ENCODE measurements at regions not wholly inside any gene's neighbourhood (a gene's known extent, or its start where the extent isn't known, plus 50 kb on each side); places are given as distances from the start of the nearest gene placed in this dataset.

DNA sequence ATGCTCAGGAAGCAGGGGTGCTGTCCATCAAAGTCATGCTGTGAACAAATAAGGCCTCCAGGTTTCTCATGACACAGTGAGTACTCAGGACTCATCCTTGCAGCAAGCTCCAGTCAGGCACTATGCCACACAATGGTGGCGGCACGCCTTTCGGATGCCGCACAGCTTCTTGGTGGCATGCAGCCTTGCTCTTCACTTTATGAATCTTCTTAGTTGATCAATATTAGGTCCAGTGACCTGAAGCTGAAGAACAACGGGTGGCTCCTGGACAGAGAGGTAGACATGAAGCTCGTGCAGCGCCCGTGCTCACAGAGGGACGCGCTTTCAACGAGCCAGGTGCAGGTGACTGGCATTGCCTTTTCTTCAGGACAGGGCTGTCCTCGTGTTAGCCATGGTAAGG lies 653.0 kb upstream of the MGMT start:
- TF ChIP-seq, protein P1, sequence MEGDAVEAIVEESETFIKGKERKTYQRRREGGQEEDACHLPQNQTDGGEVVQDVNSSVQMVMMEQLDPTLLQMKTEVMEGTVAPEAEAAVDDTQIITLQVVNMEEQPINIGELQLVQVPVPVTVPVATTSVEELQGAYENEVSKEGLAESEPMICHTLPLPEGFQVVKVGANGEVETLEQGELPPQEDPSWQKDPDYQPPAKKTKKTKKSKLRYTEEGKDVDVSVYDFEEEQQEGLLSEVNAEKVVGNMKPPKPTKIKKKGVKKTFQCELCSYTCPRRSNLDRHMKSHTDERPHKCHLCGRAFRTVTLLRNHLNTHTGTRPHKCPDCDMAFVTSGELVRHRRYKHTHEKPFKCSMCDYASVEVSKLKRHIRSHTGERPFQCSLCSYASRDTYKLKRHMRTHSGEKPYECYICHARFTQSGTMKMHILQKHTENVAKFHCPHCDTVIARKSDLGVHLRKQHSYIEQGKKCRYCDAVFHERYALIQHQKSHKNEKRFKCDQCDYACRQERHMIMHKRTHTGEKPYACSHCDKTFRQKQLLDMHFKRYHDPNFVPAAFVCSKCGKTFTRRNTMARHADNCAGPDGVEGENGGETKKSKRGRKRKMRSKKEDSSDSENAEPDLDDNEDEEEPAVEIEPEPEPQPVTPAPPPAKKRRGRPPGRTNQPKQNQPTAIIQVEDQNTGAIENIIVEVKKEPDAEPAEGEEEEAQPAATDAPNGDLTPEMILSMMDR (IDR thresholded peaks at IDR 0.05; ENCODE audit: insufficient read depth, low read length, severe bottlenecking): no peak
- Histone ChIP-seq H3K4me3 (ENCODE audit: low read depth, low read length) (no peak overlapping the region), H3K27me3 (ENCODE audit: control insufficient read depth, insufficient read depth, low read length) (no peaks in the 10 kb centered on the region), H3K36me3 (ENCODE audit: control insufficient read depth, insufficient read depth, low read length) (no peaks in the 10 kb centered on the region)
- no peak for FAIRE-seq
- DNase-seq (ENCODE audit: low read depth): no peak

GRCh38 chr10:128814782-128815181 lies 652.3 kb upstream of the MGMT start:
- H3K27me3 ChIP-seq (ENCODE audit: control insufficient read depth, insufficient read depth, low read length): no peaks in the 10 kb centered on the region
- no peak for FAIRE-seq
- DNase-seq (ENCODE audit: low read depth): no peak

GRCh38 chr10:128816726-128817125 lies 650.3 kb upstream of the MGMT start:
- no peaks in the 10 kb centered on the region for H3K36me3 ChIP-seq (ENCODE audit: control insufficient read depth, insufficient read depth, low read length)
- no peak for DNase-seq (ENCODE audit: low read depth)
- no peaks in the 10 kb centered on the region for H3K27me3 ChIP-seq (ENCODE audit: control insufficient read depth, insufficient read depth, low read length)
- TF ChIP-seq, protein P1 (IDR thresholded peaks at IDR 0.05; ENCODE audit: insufficient read depth, low read length, severe bottlenecking): no peak
- FAIRE-seq: no peak
- H3K4me3 ChIP-seq (ENCODE audit: low read depth, low read length): no peak overlapping the region

More at GRCh38 chr10:128814782-128815181, 652.3 kb upstream of the MGMT start:
- no peak overlapping the region for H3K4me3 ChIP-seq (ENCODE audit: low read depth, low read length)
- no peaks in the 10 kb centered on the region for H3K36me3 ChIP-seq (ENCODE audit: control insufficient read depth, insufficient read depth, low read length)
- TF ChIP-seq, protein P1 (IDR thresholded peaks at IDR 0.05; ENCODE audit: insufficient read depth, low read length, severe bottlenecking): no peak

DNA sequence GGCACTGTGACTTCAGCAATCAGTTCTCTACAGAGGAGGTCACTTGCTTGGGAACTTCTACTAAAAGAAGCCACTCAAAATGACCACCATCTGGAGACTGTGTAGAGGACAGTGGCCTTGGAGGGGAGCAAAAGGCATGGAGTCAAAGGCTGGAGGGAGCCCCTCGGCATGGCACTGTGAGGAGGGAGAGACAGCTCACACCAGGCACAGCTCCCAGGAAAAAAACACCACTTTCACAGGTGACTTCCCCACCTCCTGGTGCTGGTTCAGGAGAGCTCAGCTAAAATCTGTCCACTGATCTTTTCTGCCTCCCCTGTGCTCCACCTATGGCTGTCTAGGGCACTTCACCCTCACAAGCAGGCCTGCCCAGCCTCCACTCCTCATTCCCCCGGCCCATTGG lies 649.4 kb upstream of the MGMT start:
- Histone ChIP-seq H3K4me3 (ENCODE audit: low read depth, low read length) (no peak overlapping the region), H3K27me3 (ENCODE audit: control insufficient read depth, insufficient read depth, low read length) (no peaks in the 10 kb centered on the region), H3K36me3 (ENCODE audit: control insufficient read depth, insufficient read depth, low read length) (no peaks in the 10 kb centered on the region)
- DNase-seq (ENCODE audit: low read depth) (no peak), FAIRE-seq (no peak)
- TF ChIP-seq, protein P1 (IDR thresholded peaks at IDR 0.05; ENCODE audit: insufficient read depth, low read length, severe bottlenecking): no peak

DNA sequence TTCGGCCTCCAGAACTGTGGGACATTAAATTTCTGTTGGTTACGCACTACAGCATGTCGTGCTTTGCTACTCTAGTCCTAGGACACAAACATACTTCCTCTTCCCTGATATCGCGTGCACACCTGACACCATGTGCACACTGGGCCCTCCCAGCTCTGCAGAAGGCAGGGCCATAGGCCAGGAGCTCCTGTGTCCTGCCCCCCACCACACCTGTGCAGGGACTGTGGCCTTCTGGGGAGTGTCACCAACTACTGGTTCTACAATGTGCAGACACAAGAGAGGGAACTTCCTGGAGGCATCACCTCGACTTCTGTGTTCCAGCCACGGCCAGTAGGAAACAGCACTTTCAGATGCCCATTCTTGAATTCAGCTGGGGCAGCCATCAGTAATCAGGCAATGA lies 646.4 kb upstream of the MGMT start:
- DNase-seq (ENCODE audit: low read depth) (no peak), FAIRE-seq (no peak)
- TF ChIP-seq, protein P1 (IDR thresholded peaks at IDR 0.05; ENCODE audit: insufficient read depth, low read length, severe bottlenecking): no peak
- Histone ChIP-seq H3K27me3 (ENCODE audit: control insufficient read depth, insufficient read depth, low read length) (no peaks in the 10 kb centered on the region), H3K36me3 (ENCODE audit: control insufficient read depth, insufficient read depth, low read length) (no peaks in the 10 kb centered on the region), H3K4me3 (ENCODE audit: low read depth, low read length) (no peak overlapping the region)

DNA sequence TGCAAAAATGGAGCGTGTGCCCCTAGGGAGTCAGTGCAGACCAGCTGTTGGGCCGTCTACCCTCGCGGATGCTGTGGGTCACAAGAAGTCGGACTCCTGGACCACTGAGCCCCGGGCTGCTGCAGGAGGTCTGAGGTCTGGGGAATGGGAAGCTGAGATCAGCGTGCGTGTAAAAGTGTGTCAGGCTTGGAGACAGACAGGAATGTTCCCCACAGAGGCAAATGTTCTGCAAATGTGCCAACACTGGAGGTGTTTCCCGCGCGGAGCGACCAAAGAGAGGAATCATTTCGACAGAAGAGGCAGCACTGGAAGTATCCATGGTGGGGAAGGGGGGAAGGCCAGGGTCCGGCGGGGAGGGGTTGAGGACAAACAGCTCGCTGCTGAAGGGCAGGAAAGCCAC lies 643.8 kb upstream of the MGMT start:
- Histone ChIP-seq H3K4me3 (ENCODE audit: low read depth, low read length) (no peak overlapping the region), H3K36me3 (ENCODE audit: control insufficient read depth, insufficient read depth, low read length) (no peaks in the 10 kb centered on the region), H3K27me3 (ENCODE audit: control insufficient read depth, insufficient read depth, low read length) (no peaks in the 10 kb centered on the region)
- no peak for DNase-seq (ENCODE audit: low read depth)
- TF ChIP-seq, protein P1 (IDR thresholded peaks at IDR 0.05; ENCODE audit: insufficient read depth, low read length, severe bottlenecking): no peak
- FAIRE-seq: no peak

All from bronchial epithelial cell (primary cell).